SU-DHL-6 (cell line): ENCODE measurements at regions not wholly inside any gene's neighbourhood (a gene's known extent, or its start where the extent isn't known, plus 50 kb on each side); places are given as distances from the start of the nearest gene placed in this dataset.

Experiments
- CTCF ChIP-seq: fragments of 200-600 bp; sonication (generic); IDR thresholded peaks from one replicate; pipeline ENCODE4 v1.5.1; 2017; ENCODE audit warnings: antibody characterized with exemption, mild to moderate bottlenecking, low read length, moderate library complexity; ENCODE audit not compliant: insufficient read depth, poor library complexity, severe bottlenecking
- EZH2phosphoT487 ChIP-seq: fragments of 200-600 bp; sonication (generic), shearing (Covaris generic); conservative IDR thresholded peaks from 2 replicates; pipeline ENCODE4 v1.6.1; 2018; ENCODE audit warnings: mild to moderate bottlenecking, antibody characterized with exemption, low read length, moderate library complexity, mixed read lengths

GRCh38 chr5:81843845-81844244 is 92.9 kb upstream of the SSBP2 start:
- TF ChIP-seq CTCF (no peak), EZH2phosphoT487 (no peak)
